Neural cell (in vitro differentiated cells): ENCODE measurements at regions not wholly inside any gene's neighbourhood (a gene's known extent, or its start where the extent isn't known, plus 50 kb on each side); places are given as distances from the start of the nearest gene placed in this dataset.

Source experiments
- EZH2 ChIP-seq: fragments of 200-600, 300-800 bp; shearing (Covaris generic), sonication (generic); IDR thresholded peaks from 2 replicates; pipeline ENCODE4 v1.6.1; 2014; ENCODE audit warnings: antibody characterized with exemption, low read length, borderline replicate concordance, mild to moderate bottlenecking; ENCODE audit not compliant: insufficient read depth, poor library complexity, severe bottlenecking
- SMC3 ChIP-seq: fragments of 450-650 bp; conservative IDR thresholded peaks from 2 replicates; pipeline ENCODE4 v1.6.1; 2014; ENCODE audit warnings: antibody characterized with exemption, mild to moderate bottlenecking, moderate library complexity; ENCODE audit not compliant: poor library complexity
- TF ChIP-seq, protein P1 (sequence below): fragments of 450-650 bp; IDR thresholded peaks from 2 replicates; pipeline ENCODE4 v1.5.1; 2014; ENCODE audit warnings: antibody characterized with exemption, mild to moderate bottlenecking, moderate library complexity; ENCODE audit not compliant: poor library complexity, severe bottlenecking

DNA sequence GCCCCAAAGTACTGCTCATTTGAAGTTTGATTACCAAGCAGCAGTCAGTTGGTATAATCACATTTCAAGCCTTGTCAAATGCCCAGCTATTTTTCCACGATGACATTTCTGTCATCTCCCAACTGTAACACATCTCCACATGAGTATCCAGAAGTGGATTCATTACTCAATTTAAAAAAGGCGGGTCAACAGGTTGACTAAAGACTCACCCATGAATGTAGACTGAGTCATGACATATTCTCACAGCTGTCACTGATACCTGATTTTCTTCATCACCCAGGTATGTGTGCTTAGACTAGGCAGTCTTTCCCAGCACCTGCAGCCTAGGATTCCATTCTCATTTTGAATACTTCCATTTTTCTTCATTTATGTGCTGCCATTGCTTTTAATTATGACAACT is 75.1 kb upstream of the DBX2 start:
- TF ChIP-seq SMC3 (no peak), EZH2 (no peak)
- TF ChIP-seq, protein P1, sequence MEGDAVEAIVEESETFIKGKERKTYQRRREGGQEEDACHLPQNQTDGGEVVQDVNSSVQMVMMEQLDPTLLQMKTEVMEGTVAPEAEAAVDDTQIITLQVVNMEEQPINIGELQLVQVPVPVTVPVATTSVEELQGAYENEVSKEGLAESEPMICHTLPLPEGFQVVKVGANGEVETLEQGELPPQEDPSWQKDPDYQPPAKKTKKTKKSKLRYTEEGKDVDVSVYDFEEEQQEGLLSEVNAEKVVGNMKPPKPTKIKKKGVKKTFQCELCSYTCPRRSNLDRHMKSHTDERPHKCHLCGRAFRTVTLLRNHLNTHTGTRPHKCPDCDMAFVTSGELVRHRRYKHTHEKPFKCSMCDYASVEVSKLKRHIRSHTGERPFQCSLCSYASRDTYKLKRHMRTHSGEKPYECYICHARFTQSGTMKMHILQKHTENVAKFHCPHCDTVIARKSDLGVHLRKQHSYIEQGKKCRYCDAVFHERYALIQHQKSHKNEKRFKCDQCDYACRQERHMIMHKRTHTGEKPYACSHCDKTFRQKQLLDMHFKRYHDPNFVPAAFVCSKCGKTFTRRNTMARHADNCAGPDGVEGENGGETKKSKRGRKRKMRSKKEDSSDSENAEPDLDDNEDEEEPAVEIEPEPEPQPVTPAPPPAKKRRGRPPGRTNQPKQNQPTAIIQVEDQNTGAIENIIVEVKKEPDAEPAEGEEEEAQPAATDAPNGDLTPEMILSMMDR, result no peak
